AG04449 (cell line): ENCODE measurements at regions not wholly inside any gene's neighbourhood (a gene's known extent, or its start where the extent isn't known, plus 50 kb on each side); places are given as distances from the start of the nearest gene placed in this dataset.
"Not testable (repeated sequence)": the region's sequence is repeated elsewhere in the genome, so short reads cannot be mapped to it uniquely, and the experiment has no call there.

Experiments
- CTCF ChIA-PET: fragments of 350-600 bp; formaldehyde crosslinking; extraction: SDS; loops from one replicate; lab custom pipeline; 2021; ENCODE audit warnings: antibody characterized with exemption; lab: Yijun Ruan, JAX
- POLR2A ChIA-PET: fragments of 400-600, 350-600 bp; formaldehyde crosslinking; extraction: SDS; loops from one replicate; lab custom pipeline; 2020; ENCODE audit warnings: antibody characterized with exemption, inconsistent platforms; lab: Yijun Ruan, JAX
- DNase-seq: peaks from one replicate; pipeline ENCODE4 v3.0.0-alpha.2; 2010; ENCODE audit warnings: low read depth, low spot score
- H3K4me3 ChIP-seq: 2 replicates; pipeline ENCODE4 v1.5.1; 2011; ENCODE audit warnings: low read depth, mild to moderate bottlenecking, control low read depth, low read length
- TF ChIP-seq, protein P1 (sequence below): IDR thresholded peaks from one replicate; pipeline ENCODE4 v1.5.1; 2011; ENCODE audit warnings: mild to moderate bottlenecking, moderate library complexity, low read length, control low read depth, inconsistent platforms; ENCODE audit not compliant: insufficient read depth; ENCODE audit errors: missing control alignments

DNA sequence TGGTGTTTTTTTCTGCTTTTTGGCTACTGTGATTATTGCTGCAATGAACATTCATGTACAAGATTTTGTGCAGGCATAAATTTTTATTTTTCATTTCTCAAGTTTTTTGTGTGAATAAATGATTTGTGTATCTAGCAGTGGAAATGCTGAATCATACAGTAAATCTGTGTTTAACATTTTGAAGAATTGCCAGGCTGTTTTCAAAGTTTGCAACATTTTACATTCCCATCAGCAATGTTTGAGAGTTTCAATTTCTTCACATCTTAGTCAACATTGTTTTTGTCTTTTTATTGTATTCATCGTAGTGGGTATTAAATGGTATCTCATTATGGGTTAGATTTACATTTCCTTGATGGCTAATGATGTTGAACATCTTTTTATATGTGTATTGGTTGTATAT is 98.8 kb upstream of the RBMS1 start:
- ChIA-PET POLR2A (no interaction called here), CTCF (interaction anchor here (0.8 kb wide), 1 partner anchor 163 kb away, joined by 3 read pairs; no protein-coding TSS in a partner anchor)
- no peak for DNase-seq
- no peak overlapping the region for H3K4me3 ChIP-seq
- TF ChIP-seq, protein P1, sequence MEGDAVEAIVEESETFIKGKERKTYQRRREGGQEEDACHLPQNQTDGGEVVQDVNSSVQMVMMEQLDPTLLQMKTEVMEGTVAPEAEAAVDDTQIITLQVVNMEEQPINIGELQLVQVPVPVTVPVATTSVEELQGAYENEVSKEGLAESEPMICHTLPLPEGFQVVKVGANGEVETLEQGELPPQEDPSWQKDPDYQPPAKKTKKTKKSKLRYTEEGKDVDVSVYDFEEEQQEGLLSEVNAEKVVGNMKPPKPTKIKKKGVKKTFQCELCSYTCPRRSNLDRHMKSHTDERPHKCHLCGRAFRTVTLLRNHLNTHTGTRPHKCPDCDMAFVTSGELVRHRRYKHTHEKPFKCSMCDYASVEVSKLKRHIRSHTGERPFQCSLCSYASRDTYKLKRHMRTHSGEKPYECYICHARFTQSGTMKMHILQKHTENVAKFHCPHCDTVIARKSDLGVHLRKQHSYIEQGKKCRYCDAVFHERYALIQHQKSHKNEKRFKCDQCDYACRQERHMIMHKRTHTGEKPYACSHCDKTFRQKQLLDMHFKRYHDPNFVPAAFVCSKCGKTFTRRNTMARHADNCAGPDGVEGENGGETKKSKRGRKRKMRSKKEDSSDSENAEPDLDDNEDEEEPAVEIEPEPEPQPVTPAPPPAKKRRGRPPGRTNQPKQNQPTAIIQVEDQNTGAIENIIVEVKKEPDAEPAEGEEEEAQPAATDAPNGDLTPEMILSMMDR = no peak

DNA sequence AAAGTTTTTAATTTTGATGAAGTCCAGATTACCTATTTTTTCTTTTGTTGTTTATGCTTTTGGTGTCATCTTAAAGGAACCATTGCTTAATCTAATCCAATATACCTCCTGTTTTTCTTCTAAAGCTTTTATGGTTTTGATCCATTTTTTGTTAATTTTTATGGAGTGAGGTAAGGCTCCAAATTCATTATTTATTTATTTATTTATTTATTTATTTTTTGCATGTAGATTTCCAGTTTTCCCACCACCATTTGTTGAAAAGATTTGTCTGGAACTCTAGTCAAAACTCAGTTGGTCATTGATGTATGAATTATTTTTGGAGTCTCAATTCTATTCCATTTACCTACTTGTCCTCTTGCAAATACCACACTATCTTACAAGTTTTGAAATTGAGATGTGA is 99.4 kb upstream of the RBMS1 start:
- POLR2A ChIA-PET = no interaction called here
- no peak for DNase-seq
- no peak overlapping the region for H3K4me3 ChIP-seq
- CTCF ChIA-PET = no interaction called here
- TF ChIP-seq, protein P1 = no peak

DNA sequence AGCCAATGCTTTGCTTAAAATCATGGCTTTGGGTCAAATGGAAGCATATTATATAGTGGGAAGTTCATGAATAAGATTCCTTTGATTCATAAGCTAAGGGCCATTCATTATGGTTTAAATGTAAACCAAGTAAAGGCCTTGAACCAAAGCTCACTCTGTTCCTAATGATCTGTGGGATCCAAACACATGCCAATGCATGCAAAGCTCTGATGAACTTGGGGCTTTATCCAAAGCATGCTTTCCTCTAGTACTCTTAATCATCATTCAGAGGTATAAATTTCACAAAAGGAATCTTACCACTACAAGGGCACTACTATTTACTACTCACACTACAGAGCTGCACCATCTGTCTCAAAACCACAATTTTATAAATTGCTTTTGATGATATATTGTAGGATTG is 102.8 kb upstream of the RBMS1 start:
- no peak for DNase-seq
- H3K4me3 ChIP-seq = no peak overlapping the region
- TF ChIP-seq, protein P1 = no peak
- ChIA-PET CTCF (no interaction called here), POLR2A (no interaction called here)

GRCh38 chr2:160600437-160600836 is 106.8 kb upstream of the RBMS1 start:
- H3K4me3 ChIP-seq, DNase-seq, POLR2A ChIA-PET: not testable (repeated sequence)
- CTCF ChIA-PET = interaction anchor here (1.0 kb wide), 1 partner anchor 394 kb away, joined by 3 read pairs; no protein-coding TSS in a partner anchor

GRCh38 chr2:160602073-160602472 is 108.5 kb upstream of the RBMS1 start:
- TF ChIP-seq, protein P1 = no peak
- POLR2A ChIA-PET = no interaction called here
- no peak for DNase-seq
- no peak overlapping the region for H3K4me3 ChIP-seq
- CTCF ChIA-PET = no interaction called here

- H3K4me3 ChIP-seq = no peak overlapping the region
- ChIA-PET POLR2A (no interaction called here), CTCF (interaction anchor here (0.5 kb wide), 1 partner anchor 106 kb away, joined by 3 read pairs; no protein-coding TSS in a partner anchor)
- TF ChIP-seq, protein P1 = no peak
- DNase-seq = no peak
Measured at GRCh38 chr2:160603771-160604510, 110.3 kb upstream of the RBMS1 start.
